ENCODE measurements at regions not wholly inside any gene's neighbourhood (a gene's known extent, or its start where the extent isn't known, plus 50 kb on each side); places are given as distances from the start of the nearest gene placed in this dataset.

GRCh38 chr2:180709392-180710145 is 270.8 kb upstream of the UBE2E3 start:
- no peak for TF ChIP-seq CTCF (IDR thresholded peaks at IDR 0.05; ENCODE audit: low read length)
- TF ChIP-seq EZH2 (optimal IDR thresholded peaks at IDR 0.05; ENCODE audit: low read depth, low read length) = no peak
- TF ChIP-seq EZH2phosphoT487 (IDR thresholded peaks at IDR 0.05; ENCODE audit: low read length) = no peak
